NCI-H1105 treated with DMSO at 0.1 percent for 48 hours (cell line): ENCODE measurements at regions not wholly inside any gene's neighbourhood (a gene's known extent, or its start where the extent isn't known, plus 50 kb on each side); places are given as distances from the start of the nearest gene placed in this dataset.

Experiments used
- DNase-seq: peaks from one replicate; lab custom pipeline; 2025; lab: John Stamatoyannopoulos, UW

GRCh38 chr3:22476976-22477375 is 726.0 kb upstream of the ZNF385D start:
- DNase-seq = no peak

DNA sequence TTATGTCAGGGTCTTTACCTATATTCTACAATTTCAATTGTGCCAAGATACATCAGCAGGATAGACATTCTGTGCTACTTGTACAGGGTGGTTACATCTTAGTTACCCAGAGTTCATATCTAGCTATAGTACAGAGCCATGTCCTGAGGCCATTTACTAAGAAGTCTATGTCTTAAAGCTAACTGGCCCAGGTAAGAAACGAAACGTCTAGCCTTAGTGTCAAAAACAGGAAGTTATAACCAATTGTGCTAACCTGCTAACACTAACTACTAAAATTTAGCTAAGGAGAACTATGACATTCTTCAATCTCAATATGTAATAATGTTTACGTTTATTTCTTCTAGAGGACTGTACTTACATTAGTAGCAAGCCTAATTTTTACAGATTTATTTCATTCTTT is 717.2 kb upstream of the UBE2E2 start:
- DNase-seq = no peak

GRCh38 chr3:22490747-22491146 is 712.4 kb upstream of the UBE2E2 start:
- DNase-seq = no peak

GRCh38 chr3:22491344-22491743 is 711.8 kb upstream of the UBE2E2 start:
- no peak for DNase-seq

DNA sequence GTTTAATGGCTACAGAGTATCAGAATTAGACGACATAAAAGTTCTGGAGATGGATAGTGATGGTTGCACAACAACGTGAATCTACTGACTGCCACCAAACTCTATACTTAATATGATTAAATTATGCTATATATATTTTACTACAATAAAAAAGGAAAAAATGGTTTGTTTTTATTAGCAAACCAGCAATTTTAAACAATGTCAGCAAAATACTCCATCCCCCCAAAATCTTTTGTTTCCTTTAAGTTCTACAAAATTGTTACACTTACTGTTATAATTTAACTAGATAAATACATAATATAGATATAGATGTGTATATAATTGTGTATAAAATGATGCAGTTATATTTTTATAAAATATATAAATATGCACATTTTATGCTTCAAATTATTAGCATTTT is 710.8 kb upstream of the UBE2E2 start:
- no peak for DNase-seq

DNA sequence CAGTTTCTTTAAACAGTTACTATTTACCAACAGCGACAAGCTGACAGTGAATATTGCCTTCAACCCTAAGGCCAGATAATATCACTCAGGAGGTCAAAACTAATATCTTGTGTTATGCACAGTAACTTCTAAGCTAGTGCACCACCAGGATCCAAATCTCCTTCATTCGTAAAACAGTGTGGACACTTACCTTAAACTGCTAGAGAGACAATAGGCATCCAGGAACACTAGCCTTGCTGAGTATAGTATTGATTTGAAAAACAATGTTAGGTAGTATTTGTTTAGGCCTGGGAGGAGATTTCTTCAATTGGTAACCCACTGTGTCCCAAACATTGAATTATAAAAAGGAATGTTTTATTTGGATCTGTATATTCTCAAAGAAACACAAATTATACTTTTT is 707.9 kb upstream of the UBE2E2 start:
- DNase-seq = no peak

GRCh38 chr3:22495791-22496190 is 707.3 kb upstream of the UBE2E2 start:
- DNase-seq = no peak

- no peak for DNase-seq
Observed at GRCh38 chr3:22496641-22497040, 706.5 kb upstream of the UBE2E2 start.

GRCh38 chr3:22506871-22507270 is 696.3 kb upstream of the UBE2E2 start:
- DNase-seq = no peak

DNA sequence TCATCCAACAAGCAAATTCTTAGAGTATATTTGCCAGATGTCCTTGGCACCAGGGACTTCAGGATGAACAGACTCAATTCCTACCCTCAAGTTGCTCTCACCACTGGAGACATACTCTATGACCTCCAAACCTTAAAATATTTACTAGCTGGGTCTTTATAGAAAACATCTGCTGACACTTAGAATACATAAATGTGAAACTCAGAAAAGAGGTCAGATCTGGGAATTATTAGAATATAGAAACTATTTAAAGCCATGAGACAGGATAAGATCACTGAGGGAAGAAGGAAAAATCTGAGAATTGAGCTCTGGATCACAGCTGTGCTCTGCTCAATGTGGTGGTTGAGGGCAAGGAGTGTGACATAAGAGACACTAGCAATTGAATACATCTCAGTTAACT is 695.4 kb upstream of the UBE2E2 start:
- no peak for DNase-seq

GRCh38 chr3:22523925-22524324 is 679.2 kb upstream of the UBE2E2 start:
- DNase-seq = no peak

DNA sequence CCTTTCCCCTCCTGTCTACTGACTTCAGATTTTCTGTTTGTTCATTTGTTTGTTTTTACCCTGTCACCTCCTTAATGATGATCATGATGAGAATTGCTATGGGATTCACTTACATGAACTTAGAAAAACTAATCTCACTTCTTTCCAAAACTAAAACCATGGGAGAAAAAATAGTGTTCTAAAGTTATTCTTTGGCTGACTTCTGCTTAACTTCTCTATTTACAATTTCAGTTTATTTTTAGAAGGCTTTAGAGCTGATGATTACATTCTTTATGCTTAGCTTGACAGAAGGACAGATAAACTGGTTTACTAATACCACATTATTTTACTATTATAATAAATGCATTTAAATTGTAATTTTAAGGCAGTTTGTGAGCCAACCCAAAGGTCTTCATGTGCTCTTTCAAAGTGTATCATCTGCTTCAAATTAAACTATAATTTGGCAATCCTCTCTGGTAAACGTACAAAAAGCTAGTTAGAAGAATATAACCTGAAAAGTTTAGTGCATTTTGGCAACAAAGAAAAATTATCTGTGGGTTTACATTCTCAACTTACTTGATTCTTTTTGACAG is 676.8 kb upstream of the UBE2E2 start:
- DNase-seq = no peak

GRCh38 chr3:22536541-22536940 is 666.6 kb upstream of the UBE2E2 start:
- DNase-seq = no peak

DNA sequence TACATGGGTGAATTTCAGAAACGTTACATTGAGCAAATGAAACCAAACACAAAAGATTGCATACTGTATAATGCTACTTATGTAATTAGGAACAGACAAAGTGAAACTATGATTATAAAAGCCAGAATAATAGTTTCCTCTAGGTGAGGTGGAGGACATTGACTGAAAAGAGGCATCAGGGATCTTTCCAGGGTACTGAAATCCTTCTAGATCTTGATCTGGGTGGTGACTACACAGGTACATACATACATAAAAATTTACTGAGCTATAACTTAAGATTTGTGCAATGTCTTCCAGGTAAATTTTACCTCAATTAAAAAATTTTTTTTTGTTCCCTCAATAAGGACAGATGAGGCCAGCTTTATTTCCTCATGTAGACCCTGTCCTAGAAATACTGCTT is 665.6 kb upstream of the UBE2E2 start:
- no peak for DNase-seq

DNA sequence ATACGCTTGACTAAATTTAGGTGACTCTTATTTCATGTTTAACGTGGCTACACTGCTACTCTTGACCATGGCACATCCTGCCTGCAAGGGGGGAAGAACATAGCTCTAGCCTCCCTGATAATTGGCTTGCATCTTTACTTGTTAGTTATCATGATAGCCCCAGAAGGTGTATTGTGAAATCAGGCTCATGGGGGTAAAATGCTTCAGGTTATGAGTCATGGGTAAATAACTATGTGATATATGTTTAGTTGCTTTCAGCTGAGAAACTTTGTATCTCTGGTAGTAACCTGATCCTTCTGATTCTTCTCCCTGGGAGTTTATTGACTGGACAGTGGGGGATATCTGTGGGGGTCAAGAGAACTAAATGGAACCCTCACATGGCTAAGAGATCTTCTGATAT is 660.8 kb upstream of the UBE2E2 start:
- DNase-seq = no peak

DNA sequence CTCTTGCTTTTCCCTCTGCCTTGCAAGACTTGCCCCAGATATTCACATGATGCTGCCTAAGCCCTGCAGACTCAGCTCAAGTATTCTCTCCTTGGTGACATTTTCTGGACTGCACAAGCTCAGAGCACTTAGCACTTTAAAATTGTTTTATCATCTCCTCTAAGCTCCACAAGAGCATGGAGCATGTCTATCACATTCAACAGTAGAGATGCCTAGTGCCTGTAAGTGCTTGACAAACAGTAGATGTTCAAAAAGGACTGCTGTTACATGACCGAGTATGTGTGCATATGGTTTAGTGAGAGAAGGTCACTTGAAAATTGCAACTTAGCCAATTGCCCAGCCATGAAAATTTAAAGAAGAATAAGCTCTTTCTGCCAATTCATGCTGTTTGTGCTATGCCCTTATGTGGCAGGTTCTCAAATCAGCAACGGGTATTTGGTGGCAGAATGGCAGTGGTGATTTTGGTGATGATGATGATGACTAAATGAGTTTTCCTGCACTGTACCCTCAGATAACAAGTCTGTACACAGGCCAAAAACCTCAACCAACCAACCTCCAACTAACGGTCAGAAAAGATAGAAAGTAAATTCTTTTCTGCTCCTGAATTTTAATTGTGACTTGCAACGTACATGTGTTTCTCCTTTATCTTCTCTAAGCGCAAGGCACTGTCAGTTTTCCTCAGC is 647.2 kb upstream of the UBE2E2 start:
- DNase-seq = no peak

GRCh38 chr3:22565393-22565792 is 637.7 kb upstream of the UBE2E2 start:
- DNase-seq = no peak

DNA sequence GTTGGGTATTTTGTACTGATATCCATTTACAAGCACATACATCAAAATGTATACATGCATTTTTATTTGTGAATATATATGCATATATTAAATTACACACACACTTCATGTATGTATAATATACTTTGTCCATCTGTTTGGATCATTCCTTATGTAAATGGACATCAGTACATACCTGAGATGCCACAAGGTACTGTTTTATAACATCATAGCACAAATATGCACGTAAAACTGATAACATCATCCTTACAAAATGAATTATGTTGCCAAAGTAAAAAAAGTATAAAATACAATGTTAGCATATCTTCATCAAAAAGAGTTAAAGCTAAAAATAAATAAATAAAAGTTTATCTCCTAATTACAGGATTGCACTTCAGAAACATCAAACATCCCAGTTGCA is 634.8 kb upstream of the UBE2E2 start:
- DNase-seq = no peak

GRCh38 chr3:22569570-22569969 is 633.6 kb upstream of the UBE2E2 start:
- DNase-seq = no peak

- DNase-seq = no peak
Observed at GRCh38 chr3:22581007-22581406, 622.1 kb upstream of the UBE2E2 start.

DNA sequence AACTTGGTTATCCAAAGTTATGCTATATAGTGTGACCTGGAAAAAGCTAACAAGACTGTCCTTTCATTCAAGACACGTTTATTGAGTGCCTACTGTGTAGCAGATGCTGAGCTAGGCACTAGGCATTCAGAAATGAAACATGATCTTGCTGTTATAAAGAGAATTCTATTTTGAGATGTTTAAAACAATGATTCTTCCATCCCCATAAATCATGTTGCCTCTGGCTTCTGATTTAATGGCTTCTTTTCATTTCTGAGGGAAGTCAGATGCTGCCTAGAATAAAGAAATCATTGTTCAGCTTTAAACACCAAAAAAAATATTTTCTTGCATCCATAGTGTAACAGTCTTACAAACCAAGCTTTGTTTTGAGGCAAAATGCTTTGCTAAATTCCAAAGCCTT is 620.9 kb upstream of the UBE2E2 start:
- no peak for DNase-seq

GRCh38 chr3:22585504-22585903 is 617.6 kb upstream of the UBE2E2 start:
- DNase-seq = peak; percentile 55

DNA sequence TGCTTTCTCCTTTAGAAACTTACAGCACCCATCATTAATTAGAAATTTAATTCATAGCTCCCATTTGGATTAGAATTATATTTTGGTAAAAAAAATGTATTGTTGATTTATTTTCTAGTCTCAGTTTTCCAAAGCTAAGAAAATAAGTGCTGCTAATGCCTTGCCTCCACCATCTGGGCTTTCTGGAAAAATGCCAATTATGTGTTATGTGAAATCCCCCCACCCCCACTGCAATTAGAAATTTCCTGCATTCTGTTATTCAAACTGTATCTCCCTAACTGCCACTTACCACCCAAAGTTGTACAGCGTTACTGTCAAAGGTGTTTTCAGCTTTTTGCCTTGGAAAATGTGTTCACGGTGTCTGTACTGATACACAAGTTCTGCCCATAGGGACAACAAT is 617.2 kb upstream of the UBE2E2 start:
- peak; percentile 73 for DNase-seq

DNA sequence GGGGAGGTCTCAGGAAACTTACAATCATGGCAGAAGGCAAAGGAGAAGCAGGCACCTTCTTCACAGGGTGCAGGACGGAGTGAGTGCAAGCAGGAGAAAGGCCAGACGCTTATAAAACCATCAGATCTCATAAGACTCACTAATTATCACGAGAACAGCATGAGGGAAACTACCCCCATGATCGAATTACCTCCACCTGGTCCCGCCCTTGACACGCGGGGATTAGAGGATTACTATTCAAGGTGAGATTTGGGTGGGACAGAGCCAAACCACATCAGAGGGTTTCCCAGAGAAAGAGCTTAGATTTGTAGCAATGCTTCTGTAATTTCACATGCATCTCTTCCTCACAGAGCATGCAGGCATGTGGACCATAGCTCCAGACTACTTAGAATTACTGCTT is 615.7 kb upstream of the UBE2E2 start:
- DNase-seq = no peak
